ENCODE measurements at regions not wholly inside any gene's neighbourhood (a gene's known extent, or its start where the extent isn't known, plus 50 kb on each side); places are given as distances from the start of the nearest gene placed in this dataset.

DNA sequence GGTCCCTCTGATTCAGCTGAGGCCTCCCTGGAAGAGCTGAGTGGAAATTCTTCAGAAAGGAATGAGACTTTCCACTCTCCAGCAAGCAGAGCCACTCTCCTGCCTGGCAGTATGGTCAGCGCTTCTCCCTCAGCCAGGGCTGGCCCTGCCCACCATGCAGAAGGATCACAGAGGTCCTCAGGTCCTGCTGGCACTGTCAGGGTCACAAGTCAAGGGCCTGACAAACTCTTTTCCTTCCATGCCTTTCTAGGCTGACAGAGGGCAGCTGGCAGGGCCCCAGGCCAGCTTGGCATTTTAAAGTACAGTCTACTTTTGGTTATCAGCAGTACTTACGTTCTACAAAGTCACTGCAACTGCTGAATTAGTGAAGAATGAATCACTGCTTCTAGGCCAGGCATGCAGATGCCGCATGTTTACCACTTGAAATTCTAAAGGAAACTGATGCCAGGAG lies 119.3 kb upstream of the FRMD4A start:
- Histone ChIP-seq H3K27me3 (peaks cover 18% of the 10 kb centered on the region), H3K9me3 (no peaks in the 10 kb centered on the region), H3K36me3 (no peaks in the 10 kb centered on the region), H3K4me3 (ENCODE audit: low read depth in 1 of 2, low read length in 1 of 2) (no peak overlapping the region), H3K27ac (no peak overlapping the region), H3K4me1 (ENCODE audit: control insufficient read depth in 1 of 2, insufficient read depth in 1 of 2, low read depth in 1 of 2, low read length in 1 of 2) (no peaks in the 10 kb centered on the region)
- TF ChIP-seq, protein P1, sequence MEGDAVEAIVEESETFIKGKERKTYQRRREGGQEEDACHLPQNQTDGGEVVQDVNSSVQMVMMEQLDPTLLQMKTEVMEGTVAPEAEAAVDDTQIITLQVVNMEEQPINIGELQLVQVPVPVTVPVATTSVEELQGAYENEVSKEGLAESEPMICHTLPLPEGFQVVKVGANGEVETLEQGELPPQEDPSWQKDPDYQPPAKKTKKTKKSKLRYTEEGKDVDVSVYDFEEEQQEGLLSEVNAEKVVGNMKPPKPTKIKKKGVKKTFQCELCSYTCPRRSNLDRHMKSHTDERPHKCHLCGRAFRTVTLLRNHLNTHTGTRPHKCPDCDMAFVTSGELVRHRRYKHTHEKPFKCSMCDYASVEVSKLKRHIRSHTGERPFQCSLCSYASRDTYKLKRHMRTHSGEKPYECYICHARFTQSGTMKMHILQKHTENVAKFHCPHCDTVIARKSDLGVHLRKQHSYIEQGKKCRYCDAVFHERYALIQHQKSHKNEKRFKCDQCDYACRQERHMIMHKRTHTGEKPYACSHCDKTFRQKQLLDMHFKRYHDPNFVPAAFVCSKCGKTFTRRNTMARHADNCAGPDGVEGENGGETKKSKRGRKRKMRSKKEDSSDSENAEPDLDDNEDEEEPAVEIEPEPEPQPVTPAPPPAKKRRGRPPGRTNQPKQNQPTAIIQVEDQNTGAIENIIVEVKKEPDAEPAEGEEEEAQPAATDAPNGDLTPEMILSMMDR (IDR thresholded peaks at IDR 0.05), result no peak

DNA sequence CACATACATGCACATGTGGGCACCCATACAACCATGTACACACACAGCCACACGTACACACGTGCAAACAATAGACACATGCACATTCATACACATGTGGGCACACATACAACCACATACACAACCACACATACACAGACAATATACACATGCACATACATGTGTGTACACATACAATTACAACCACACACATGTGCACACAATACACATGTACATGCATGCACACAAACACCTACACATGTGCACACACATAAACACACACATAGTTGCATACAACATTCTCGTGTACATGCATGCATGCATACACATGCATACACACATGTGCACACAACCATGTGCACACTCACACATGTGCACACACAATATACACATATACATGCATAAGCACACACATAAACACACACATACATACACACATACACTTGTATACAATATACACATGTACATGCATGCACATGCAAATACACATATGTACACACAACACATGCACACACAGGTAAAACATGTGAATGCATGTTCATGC lies 118.6 kb upstream of the FRMD4A start:
- TF ChIP-seq, protein P1 (IDR thresholded peaks at IDR 0.05), result no peak

DNA sequence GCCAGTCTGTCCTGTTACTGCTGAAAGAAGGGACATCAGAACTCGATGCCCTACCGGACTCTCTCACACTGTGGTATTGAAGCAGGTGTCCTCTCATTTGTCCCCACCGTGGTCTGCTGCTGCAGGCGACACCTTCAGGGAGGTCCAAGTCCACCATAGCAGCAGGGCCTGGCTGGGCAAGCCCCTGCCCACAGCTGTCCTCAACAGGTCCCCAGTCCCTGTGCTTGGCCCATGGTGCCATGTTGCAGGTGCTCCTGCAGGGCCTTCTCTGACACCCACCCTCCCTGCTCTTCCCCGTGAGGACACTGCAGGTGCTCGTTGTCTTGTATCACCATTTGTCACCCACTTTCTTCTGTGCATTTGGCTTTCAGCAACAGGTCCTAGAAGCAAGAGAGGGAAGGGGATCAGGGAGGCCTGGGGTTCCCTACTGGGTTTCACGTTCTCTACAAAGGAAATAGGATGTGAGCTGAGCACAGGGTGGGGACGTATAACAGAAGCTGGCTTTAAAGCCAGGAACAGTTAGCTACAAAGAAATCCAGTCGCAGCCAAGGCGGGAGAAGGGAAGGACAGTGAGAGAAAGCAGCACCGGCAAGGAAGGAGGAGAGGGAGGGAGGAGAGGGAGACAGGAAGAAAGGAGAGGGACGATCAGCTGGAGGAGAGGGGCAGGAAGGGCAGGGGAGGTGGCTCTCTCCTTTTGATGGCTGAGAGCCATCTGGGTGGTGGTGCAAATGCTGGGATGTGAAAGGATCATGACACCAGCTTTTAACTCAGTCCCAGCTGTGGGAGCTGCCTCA lies 117.7 kb upstream of the FRMD4A start:
- TF ChIP-seq, protein P1 (IDR thresholded peaks at IDR 0.05), result no peak
- H3K27ac ChIP-seq, result no peak overlapping the region
- no peak overlapping the region for H3K4me3 ChIP-seq (ENCODE audit: low read depth in 1 of 2, low read length in 1 of 2)
- no peaks in the 10 kb centered on the region for H3K9me3 ChIP-seq
- H3K4me1 ChIP-seq (ENCODE audit: control insufficient read depth in 1 of 2, insufficient read depth in 1 of 2, low read depth in 1 of 2, low read length in 1 of 2), result no peaks in the 10 kb centered on the region
- H3K36me3 ChIP-seq, result no peaks in the 10 kb centered on the region
- peaks cover 18% of the 10 kb centered on the region for H3K27me3 ChIP-seq

More for the DNA sequence above, 118.6 kb upstream of the FRMD4A start:
- Histone ChIP-seq H3K9me3 (no peaks in the 10 kb centered on the region), H3K27me3 (peaks cover 18% of the 10 kb centered on the region), H3K36me3 (no peaks in the 10 kb centered on the region), H3K4me1 (ENCODE audit: control insufficient read depth in 1 of 2, insufficient read depth in 1 of 2, low read depth in 1 of 2, low read length in 1 of 2) (no peaks in the 10 kb centered on the region), H3K4me3 (ENCODE audit: low read depth in 1 of 2, low read length in 1 of 2) (no peak overlapping the region), H3K27ac (no peak overlapping the region)

DNA sequence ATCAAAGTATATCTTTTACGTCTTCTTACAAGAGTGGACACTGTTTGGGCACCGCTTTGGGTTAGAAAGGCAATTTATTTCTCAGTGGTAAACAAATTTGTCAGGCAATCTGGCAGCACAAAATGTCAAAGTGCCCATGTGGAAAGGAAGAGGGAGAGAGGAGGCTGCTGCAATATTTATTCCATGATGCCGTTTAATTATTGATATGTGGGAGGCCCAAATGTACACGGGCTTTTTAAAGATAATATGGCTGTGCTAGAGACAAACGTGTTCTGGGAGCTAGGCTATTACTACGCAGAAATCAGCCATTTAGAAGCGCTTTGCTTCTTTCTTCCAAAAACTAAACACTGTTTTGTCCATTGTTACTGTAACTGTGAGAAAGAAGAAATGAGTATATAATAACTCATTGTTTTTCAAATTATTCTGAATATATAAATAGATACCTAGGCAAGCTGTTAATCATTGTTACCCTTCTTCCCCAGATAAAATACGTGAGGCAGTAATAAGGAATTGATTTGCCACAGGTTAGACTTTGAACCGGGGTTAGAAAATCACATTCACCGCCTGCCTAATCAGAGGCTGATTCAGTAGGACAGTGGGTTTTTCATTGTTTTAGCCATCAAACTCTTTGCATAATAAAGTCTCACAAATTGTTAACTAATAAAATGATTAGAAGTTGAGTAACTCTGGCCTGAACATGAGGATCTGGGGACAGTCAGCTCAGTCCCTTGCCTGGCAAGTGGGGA lies 116.5 kb upstream of the FRMD4A start:
- no peaks in the 10 kb centered on the region for H3K9me3 ChIP-seq
- H3K27me3 ChIP-seq, result peaks cover 18% of the 10 kb centered on the region
- no peak overlapping the region for H3K27ac ChIP-seq
- H3K4me1 ChIP-seq (ENCODE audit: control insufficient read depth in 1 of 2, insufficient read depth in 1 of 2, low read depth in 1 of 2, low read length in 1 of 2), result no peaks in the 10 kb centered on the region
- H3K4me3 ChIP-seq (ENCODE audit: low read depth in 1 of 2, low read length in 1 of 2), result no peak overlapping the region
- TF ChIP-seq, protein P1 (IDR thresholded peaks at IDR 0.05), result no peak
- H3K36me3 ChIP-seq, result no peaks in the 10 kb centered on the region

DNA sequence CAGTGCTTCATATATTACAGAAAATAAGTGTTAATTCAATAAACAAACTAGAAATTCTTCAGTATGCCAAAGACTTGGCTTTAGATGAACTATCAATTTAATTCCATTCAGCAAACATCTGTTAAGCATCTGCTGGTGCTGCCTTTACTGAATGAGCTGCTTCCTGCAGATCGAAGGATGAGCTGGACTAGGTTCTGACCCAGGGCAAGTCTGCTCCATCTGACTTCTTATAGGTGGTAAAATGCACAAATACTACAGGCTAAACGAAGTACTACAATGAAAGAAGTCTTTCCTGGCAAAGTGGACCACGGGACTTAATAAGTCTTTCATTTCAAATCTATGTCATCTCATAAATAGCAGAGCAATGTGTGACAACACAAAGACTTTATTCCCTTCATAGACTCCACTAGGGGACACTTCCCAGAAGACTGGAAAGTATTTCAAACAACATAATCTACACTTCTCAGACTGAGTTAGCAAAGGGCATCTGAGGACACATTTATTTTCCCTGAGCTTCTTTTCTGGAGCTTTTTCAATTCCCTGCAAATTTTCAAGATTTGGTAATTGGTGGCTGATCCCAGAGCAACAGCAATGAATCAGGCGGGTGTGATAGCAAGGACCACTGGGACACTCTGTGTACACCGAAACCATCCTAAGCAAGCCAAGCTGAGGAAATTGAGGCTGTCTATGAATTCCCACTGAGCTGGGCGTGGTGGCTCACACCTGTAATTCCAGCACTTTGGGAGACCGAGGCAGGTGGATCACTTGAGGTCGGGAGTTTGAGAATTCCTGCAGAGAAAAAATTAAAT lies 108.9 kb upstream of the FRMD4A start:
- Histone ChIP-seq H3K27me3 (peaks cover 31% of the 10 kb centered on the region), H3K27ac (no peak overlapping the region), H3K36me3 (no peaks in the 10 kb centered on the region), H3K4me3 (ENCODE audit: low read depth in 1 of 2, low read length in 1 of 2) (no peak overlapping the region), H3K4me1 (ENCODE audit: control insufficient read depth in 1 of 2, insufficient read depth in 1 of 2, low read depth in 1 of 2, low read length in 1 of 2) (no peaks in the 10 kb centered on the region), H3K9me3 (no peaks in the 10 kb centered on the region)
- TF ChIP-seq, protein P1 (IDR thresholded peaks at IDR 0.05), result no peak

Data from neutrophil (primary cell).